Right lobe of liver (tissue), 6 donors: ENCODE measurements at regions not wholly inside any gene's neighbourhood (a gene's known extent, or its start where the extent isn't known, plus 50 kb on each side); places are given as distances from the start of the nearest gene placed in this dataset.
"Not testable (repeated sequence)": the region's sequence is repeated elsewhere in the genome, so short reads cannot be mapped to it uniquely, and the experiment has no call there.

Experiments
- ATAC-seq, 4 donors: fragments of 200-7000 bp; cut with Tn5 transposase; one replicate each; pipeline ENCODE4 v1.9.1; 2020; ENCODE audit warnings: mild to moderate bottlenecking in 4 of 4, moderate library complexity in 4 of 4
- DNase-seq, 3 donors: peaks; one replicate each; pipeline ENCODE4 v3.0.0-alpha.2; 2020
- H3K27ac ChIP-seq, 3 donors: fragments of 200-600 bp; one replicate each; pipeline ENCODE4 v1.8.0; 2022
- H3K27me3 ChIP-seq, 2 donors: fragments of 200-600 bp; one replicate each; pipeline ENCODE4 v1.8.0; 2022
- H3K36me3 ChIP-seq, 4 donors: fragments of 200-600 bp; sonication (generic) in 1 of 4; one replicate each; pipeline versions ENCODE4 v1.5.1 to v1.8.0; 2017 to 2022; ENCODE audit warnings: control low read depth in 1 of 4
- H3K4me1 ChIP-seq, 4 donors: fragments of 200-600 bp; sonication (generic) in 1 of 4; one replicate each; pipeline versions ENCODE4 v1.5.1 to v1.8.0; 2017 to 2022; ENCODE audit warnings: control low read depth in 1 of 4
- H3K4me3 ChIP-seq, 3 donors: fragments of 200-600 bp; one replicate each; pipeline ENCODE4 v1.8.0; 2022
- H3K9me3 ChIP-seq, 4 donors: fragments of 200-600 bp; sonication (generic) in 1 of 4; one replicate each; pipeline versions ENCODE4 v1.5.1 to v1.8.0; 2017 to 2022; ENCODE audit warnings: control low read depth in 1 of 4
- POLR2A ChIP-seq: fragments of 450-650 bp; IDR thresholded peaks from one replicate; pipeline ENCODE4 v1.6.1; 2017; ENCODE audit warnings: antibody characterized with exemption, mild to moderate bottlenecking
- WGBS: methylation state at CpG from one replicate; pipeline ENCODE4 v1.1.6; 2018; ENCODE audit warnings: low coverage, low lambda C conversion rate; ENCODE audit not compliant: insufficient coverage; ENCODE audit errors: missing lambda C conversion rate; 5-methylcytosine and 5-hydroxymethylcytosine counted together
- intact Hi-C, 2 donors: fragments of 100-400 bp; cut with DNase I; formaldehyde crosslinking; loops; one replicate each; pipeline versions ENCODE4 v1.11.2 to v1.14.1; 2022
- TF ChIP-seq, protein P1 (sequence below), 4 donors: fragments of 200-600 bp in 3 of 4; fragments of 450-650 bp in 1 of 4; IDR thresholded peaks; one replicate each; pipeline versions ENCODE4 v1.5.1 to v1.8.0; 2016 to 2022; ENCODE audit warnings: antibody characterized with exemption in 4 of 4, mild to moderate bottlenecking in 2 of 4
- donor health status: DM: no; HTN: yes; CAD: no.
- donor health status: DM: no; HTN: no; CAD: no.
- donor health status: DM: no; HTN: no; CAD: no.
- donor health status: DM: no; HTN: yes; CAD: no.
- donor health status: DM: no; HTN: yes; CAD: no.

DNA sequence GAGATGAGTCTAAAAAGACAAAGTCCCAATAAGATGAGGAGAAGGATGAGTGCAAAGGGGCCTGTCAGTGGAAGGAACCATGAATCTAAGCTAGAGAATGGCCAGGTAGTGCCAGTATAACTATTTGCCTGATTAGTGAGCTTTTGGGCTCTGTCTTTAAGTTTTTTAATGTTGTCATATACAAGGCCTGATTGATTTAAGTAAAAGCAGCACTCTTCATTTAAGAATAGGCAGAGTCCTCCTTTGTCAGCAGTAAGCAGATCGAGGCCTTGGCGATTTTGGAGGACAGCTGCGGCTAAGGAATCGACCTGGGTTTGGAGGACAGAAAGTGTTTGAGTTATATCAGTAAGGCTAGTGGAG is 753.4 kb upstream of the ADGRB3 start:
- DNase-seq (no peak), ATAC-seq (no peak)
- 44% methylated on average over 4 of the region's 4 CpGs for WGBS
- no peak overlapping the region for H3K4me3 ChIP-seq
- no peaks in the 10 kb centered on the region for H3K9me3 ChIP-seq
- no peaks in the 10 kb centered on the region for H3K36me3 ChIP-seq
- H3K27ac ChIP-seq: no peak overlapping the region
- no peaks in the 10 kb centered on the region for H3K27me3 ChIP-seq
- no peaks in the 10 kb centered on the region for H3K4me1 ChIP-seq
- TF ChIP-seq, protein P1, sequence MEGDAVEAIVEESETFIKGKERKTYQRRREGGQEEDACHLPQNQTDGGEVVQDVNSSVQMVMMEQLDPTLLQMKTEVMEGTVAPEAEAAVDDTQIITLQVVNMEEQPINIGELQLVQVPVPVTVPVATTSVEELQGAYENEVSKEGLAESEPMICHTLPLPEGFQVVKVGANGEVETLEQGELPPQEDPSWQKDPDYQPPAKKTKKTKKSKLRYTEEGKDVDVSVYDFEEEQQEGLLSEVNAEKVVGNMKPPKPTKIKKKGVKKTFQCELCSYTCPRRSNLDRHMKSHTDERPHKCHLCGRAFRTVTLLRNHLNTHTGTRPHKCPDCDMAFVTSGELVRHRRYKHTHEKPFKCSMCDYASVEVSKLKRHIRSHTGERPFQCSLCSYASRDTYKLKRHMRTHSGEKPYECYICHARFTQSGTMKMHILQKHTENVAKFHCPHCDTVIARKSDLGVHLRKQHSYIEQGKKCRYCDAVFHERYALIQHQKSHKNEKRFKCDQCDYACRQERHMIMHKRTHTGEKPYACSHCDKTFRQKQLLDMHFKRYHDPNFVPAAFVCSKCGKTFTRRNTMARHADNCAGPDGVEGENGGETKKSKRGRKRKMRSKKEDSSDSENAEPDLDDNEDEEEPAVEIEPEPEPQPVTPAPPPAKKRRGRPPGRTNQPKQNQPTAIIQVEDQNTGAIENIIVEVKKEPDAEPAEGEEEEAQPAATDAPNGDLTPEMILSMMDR (IDR thresholded peaks at IDR 0.05): no peak
- TF ChIP-seq POLR2A: no peak
- intact Hi-C loops: no loop called here

DNA sequence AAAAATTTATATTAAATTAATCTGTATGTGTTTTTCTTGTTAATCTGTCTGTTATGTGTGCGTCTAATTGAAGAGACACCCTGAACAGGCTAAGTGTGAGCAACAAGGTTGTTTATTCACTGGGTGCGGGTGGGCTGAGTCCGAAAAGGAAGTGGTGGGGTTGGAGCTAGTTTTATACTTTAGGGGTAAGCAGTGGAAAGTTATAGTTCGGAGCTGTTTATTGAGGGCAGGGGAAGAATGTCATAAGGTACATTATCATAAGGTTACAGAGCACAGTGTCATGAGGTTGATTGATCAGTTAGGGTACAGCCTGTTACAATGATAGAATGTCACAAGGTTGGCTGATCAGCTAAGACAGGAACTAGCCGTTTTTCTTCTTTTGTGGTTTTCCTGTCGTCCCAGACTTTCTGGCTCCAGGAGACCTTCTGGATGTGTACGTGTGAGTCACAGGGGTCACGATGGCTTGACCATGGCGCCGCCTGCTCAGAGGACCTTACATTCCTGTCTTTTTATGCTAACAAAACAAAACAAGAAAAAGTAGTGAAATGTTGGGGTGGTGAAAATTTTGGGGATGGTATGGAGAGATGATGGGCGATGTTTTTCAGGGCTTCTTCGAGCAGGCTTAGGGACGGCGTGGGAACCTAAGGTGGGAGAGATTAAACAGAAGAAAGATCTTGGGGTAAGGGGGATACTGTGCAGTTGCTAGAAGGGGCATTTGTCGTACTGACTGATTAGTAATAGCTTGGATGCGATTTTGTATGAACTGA is 754.0 kb upstream of the ADGRB3 start:
- Histone ChIP-seq H3K4me3 (no peak overlapping the region), H3K36me3 (no peaks in the 10 kb centered on the region), H3K27ac (no peak overlapping the region), H3K9me3 (no peaks in the 10 kb centered on the region), H3K4me1 (no peaks in the 10 kb centered on the region), H3K27me3 (no peaks in the 10 kb centered on the region)
- no peak for ATAC-seq
- WGBS: 57% methylated on average over 16 of the region's 16 CpGs
- DNase-seq: no peak
- TF ChIP-seq POLR2A: no peak
- TF ChIP-seq, protein P1 (IDR thresholded peaks at IDR 0.05): no peak
- intact Hi-C loops: no loop called here

DNA sequence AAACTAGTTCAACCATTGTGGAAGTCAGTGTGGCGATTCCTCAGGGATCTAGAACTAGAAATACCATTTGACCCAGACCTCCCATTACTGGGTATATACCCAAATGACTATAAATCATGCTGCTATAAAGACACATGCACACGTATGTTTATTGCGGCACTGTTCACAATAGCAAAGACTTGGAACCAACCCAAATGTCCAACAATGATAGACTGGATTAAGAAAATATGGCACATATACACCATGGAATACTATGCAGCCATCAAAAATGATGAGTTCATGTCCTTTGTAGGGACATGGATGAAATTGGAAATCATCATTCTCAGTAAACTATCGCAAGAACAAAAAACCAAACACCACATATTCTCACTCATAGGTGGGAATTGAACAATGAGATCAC is 754.7 kb upstream of the ADGRB3 start:
- H3K4me3 ChIP-seq, H3K27ac ChIP-seq, H3K36me3 ChIP-seq, DNase-seq, H3K4me1 ChIP-seq, H3K27me3 ChIP-seq, ATAC-seq, H3K9me3 ChIP-seq, intact Hi-C loops: not testable (repeated sequence)
- WGBS: 67% methylated on average over 4 of the region's 4 CpGs

DNA sequence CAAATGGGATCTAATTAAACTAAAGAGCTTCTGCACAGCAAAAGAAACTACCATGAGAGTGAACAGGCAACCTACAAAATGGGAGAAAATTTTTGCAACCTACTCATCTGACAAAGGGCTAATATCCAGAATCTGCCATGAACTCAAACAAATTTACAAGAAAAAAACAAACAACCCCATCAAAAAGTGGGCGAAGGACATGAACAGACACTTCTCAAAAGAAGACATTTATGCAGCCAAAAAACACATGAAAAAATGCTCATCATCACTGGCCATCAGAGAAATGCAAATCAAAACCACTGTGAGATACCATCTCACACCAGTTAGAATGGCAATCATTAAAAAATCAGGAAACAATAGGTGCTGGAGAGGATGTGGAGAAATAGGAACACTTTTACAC is 755.2 kb upstream of the ADGRB3 start:
- ATAC-seq, H3K27ac ChIP-seq, intact Hi-C loops, DNase-seq, H3K4me1 ChIP-seq, H3K9me3 ChIP-seq, H3K27me3 ChIP-seq, H3K36me3 ChIP-seq, H3K4me3 ChIP-seq: not testable (repeated sequence)
- WGBS: 86% methylated on average over 1 of the region's 1 CpG

DNA sequence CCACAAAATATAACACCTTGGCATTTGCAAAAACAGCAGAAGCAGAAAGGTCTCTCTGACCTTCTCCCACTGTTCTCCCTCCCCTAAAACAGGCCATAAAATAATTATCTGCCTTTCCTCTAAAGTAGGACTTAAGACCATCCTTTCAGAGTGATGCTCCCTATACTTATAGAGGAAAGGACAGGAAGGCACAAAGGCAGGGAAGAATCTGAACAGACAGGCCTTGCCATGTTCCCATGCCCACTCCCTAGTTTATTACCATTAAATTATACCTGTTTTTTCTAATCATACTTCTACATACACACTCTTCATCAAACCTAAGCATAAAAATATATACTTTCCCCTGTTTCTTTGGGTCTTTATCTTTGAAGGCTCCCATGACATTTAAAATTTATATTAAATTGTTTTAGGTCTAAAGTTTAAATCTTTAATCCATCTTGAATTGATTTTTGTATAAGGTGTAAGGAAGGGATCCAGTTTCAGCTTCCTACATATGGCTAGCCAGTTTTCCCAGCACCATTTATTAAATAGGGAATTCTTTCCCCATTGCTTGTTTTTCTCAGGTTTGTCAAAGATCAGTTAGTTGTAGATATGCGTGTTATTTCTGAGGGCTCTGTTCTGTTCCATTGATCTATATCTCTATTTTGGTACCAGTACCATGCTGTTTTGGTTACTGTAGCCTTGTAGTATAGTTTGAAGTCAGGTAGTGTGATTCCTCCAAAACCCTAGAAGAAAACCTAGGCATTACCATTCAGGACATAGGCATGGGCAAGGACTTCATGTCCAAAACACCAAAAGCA is 755.8 kb upstream of the ADGRB3 start:
- H3K9me3 ChIP-seq, H3K4me1 ChIP-seq, H3K27me3 ChIP-seq, ATAC-seq, H3K4me3 ChIP-seq, H3K36me3 ChIP-seq, intact Hi-C loops, H3K27ac ChIP-seq, DNase-seq: not testable (repeated sequence)
- 77% methylated on average over 1 of the region's 1 CpG for WGBS

DNA sequence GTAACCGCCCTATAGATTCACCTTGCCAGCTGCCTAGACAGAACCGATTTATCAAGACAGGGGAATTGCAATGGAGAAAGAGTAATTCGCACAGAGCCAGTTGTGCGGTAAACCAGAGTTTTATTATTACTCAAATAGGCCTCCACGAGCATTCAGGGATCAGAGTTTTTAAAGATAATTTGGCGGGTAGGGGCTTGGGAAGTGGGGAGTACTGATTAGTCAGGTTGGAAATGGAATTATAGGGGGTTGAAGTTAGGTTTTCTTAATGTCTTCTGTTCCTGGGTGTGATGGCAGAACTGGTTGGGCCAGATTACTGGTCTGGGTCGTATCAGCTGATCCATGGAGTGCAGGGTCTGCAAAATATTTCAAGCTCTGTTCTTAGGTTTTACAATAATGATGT is 756.9 kb upstream of the ADGRB3 start:
- H3K27me3 ChIP-seq, H3K9me3 ChIP-seq, H3K4me3 ChIP-seq, H3K27ac ChIP-seq, H3K4me1 ChIP-seq, H3K36me3 ChIP-seq, ATAC-seq, intact Hi-C loops, DNase-seq: not testable (repeated sequence)
- 70% methylated on average over 5 of the region's 7 CpGs for WGBS
